B cell (primary cell): ENCODE measurements at regions not wholly inside any gene's neighbourhood (a gene's known extent, or its start where the extent isn't known, plus 50 kb on each side); places are given as distances from the start of the nearest gene placed in this dataset.

Experiments used
- EZH2 ChIP-seq: IDR thresholded peaks from 2 replicates; pipeline ENCODE4 v1.6.1; 2012; ENCODE audit warnings: borderline replicate concordance, low read depth, mild to moderate bottlenecking, moderate library complexity, low read length; ENCODE audit not compliant: insufficient read depth, poor library complexity, severe bottlenecking
- TF ChIP-seq, protein P1 (sequence below): fragments of 200-600 bp; IDR thresholded peaks from one replicate; pipeline ENCODE4 v1.8.0; 2022; ENCODE audit warnings: antibody characterized with exemption, mild to moderate bottlenecking

DNA sequence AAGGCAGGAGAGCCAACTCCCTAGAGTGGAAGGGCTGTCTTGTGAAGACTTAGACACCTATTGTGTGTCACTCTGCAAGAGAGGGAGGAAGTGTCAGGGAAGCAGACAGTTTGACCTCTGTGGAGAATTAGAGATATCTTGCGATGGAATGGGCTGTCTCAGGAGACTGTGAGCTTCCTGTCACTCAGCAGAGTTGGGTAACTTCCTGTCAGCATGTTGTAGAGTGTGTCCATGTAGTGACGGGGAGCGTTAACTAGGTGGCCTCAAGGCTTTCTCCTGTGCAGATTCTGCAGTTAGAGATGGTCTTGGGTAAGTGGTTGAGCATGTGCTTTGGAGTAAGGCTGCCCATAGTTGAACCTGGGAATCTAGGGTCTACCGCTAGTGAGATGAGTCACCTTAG, 136.5 kb downstream of the KIF4B start:
- TF ChIP-seq, protein P1, sequence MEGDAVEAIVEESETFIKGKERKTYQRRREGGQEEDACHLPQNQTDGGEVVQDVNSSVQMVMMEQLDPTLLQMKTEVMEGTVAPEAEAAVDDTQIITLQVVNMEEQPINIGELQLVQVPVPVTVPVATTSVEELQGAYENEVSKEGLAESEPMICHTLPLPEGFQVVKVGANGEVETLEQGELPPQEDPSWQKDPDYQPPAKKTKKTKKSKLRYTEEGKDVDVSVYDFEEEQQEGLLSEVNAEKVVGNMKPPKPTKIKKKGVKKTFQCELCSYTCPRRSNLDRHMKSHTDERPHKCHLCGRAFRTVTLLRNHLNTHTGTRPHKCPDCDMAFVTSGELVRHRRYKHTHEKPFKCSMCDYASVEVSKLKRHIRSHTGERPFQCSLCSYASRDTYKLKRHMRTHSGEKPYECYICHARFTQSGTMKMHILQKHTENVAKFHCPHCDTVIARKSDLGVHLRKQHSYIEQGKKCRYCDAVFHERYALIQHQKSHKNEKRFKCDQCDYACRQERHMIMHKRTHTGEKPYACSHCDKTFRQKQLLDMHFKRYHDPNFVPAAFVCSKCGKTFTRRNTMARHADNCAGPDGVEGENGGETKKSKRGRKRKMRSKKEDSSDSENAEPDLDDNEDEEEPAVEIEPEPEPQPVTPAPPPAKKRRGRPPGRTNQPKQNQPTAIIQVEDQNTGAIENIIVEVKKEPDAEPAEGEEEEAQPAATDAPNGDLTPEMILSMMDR, result no peak
- TF ChIP-seq EZH2, result no peak
